ENCODE measurements at regions not wholly inside any gene's neighbourhood (a gene's known extent, or its start where the extent isn't known, plus 50 kb on each side); places are given as distances from the start of the nearest gene placed in this dataset.

- in situ Hi-C loops (cut with HindIII; ENCODE audit: low sequenced_read_pairs): no loop called here
These were observed 92.2 kb downstream of the UNC5CL start for GRCh38 chr6:40946738-40947301.

- in situ Hi-C loops (cut with HindIII; ENCODE audit: low sequenced_read_pairs): no loop called here
These were observed 101.5 kb downstream of the UNC5CL start for GRCh38 chr6:40937491-40937890.

DNA sequence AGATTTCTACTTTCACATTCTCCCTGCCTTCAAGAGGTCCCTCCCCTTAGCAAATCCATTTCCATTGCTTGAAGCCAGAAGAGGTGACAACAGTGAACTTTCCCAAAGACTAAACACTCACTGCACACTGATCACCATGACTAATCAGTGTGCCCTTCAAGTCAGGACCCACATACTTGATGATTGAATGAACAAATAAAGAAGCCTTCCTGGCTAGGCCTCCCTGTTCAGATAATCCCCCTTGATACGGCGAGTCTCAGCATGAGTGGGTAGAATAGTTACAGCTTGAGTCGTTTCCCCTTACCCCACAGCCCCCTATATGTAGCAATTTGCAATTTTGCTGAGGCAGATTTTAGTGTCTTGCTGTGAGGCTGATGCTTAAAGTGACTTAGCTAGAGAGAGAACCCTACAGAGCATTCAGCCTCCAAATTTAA lies 102.2 kb downstream of the UNC5CL start:
- in situ Hi-C loops (cut with HindIII; ENCODE audit: low sequenced_read_pairs): no loop called here

DNA sequence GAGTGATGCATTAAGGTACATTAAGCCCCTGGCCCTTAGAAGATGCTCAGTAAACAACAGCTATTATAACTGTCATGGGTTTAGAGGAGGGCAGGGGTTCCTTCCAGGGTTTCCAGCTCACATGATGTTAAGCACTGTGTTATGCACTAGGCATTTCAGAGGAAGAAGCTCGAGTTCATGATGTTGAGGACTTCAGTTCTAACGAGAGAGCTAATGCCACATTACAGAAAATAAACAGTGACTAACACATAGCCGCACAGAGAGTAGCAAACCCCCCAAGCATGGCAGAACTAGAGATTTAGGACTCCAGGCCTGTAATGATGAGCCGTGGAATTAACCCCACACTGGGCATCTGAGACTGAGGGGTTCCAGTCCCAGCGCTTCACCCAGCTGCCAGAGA lies 105.2 kb downstream of the UNC5CL start:
- in situ Hi-C loops (cut with HindIII; ENCODE audit: low sequenced_read_pairs): no loop called here

DNA sequence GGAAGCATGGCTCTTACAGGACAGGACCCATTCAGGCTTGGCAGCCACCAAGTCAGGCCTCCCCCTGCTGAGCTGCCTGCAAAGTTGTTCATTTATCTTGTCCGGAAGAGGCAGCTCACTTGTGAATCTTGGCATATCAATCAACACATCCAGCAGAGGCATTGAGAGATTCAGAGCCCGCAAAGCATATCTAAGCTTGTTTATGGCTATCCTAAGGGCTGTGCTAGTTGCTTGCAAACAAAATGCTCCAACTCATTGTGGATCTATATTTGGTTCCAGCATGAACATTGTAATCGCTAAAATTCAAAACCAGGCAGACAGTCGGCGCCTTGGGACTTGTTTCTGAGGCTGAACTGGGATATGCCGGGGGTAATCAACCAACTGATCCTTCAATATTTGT lies 106.1 kb downstream of the UNC5CL start:
- in situ Hi-C loops (cut with HindIII; ENCODE audit: low sequenced_read_pairs): no loop called here

GRCh38 chr6:40932366-40932765 lies 106.7 kb downstream of the UNC5CL start:
- in situ Hi-C loops (cut with HindIII; ENCODE audit: low sequenced_read_pairs): no loop called here

GRCh38 chr6:40931931-40932330 lies 107.1 kb downstream of the UNC5CL start:
- in situ Hi-C loops (cut with HindIII; ENCODE audit: low sequenced_read_pairs): no loop called here

DNA sequence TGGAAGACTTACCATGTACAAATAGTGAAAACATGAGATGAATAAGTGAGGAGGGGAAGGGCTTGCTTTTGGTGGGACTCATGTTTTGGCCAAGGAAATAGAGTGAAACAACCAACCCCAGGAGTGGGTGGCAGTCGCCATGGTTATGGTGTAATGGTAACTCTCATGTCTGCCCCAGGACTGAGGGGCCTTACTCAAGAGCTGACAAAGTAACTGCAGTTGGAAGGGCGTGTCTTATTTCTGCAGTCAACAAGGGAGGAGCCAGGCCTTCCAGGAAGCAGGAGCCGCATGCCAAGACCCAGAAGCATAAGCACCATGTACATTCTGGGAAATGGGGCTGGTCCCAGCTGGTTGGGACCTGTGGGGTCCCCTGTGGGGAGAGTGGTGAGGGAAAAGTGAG lies 108.5 kb downstream of the UNC5CL start:
- in situ Hi-C loops (cut with HindIII; ENCODE audit: low sequenced_read_pairs): no loop called here

GRCh38 chr6:40930045-40930444 lies 109.0 kb downstream of the UNC5CL start:
- in situ Hi-C loops (cut with HindIII; ENCODE audit: low sequenced_read_pairs): no loop called here

GRCh38 chr6:40929176-40929575 lies 109.8 kb downstream of the UNC5CL start:
- in situ Hi-C loops (cut with HindIII; ENCODE audit: low sequenced_read_pairs): no loop called here

DNA sequence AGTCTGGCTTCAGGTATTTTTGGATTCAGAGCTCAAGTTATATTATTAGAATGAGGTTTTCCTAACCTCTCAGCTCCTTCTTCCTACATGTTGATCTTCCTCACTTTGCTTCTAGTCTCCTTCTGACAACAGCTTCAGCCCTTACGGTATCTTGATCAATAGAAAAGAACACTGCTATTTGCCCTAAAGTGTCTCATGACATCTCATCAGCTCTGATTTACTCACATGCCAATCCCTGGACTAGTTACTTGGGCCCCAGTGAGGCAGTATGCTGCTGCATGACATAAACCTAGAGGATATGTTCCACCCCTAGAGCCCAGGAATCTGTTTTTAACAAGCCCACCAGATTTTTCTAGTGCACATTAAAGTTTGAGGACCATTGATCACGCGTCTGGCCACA lies 110.3 kb downstream of the UNC5CL start:
- in situ Hi-C loops (cut with HindIII; ENCODE audit: low sequenced_read_pairs): no loop called here

DNA sequence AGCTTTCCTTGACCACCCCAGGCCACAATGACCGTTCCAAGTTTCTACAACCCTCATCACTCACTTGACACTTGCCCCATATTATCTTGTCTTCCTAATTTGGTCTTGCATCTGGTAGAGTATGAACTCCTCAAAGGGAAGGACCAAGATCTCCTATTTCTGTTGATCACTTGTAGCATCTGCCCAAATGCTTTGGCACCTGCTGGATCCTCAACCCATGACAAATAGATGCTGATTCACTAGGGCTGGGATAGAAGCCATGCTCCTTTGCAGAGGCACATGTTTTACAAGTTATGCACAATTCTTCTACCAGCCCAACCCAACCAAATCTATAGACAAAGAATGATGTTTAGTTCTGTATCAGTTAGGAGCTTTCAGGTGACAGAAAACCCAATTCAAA lies 110.7 kb downstream of the UNC5CL start:
- in situ Hi-C loops (cut with HindIII; ENCODE audit: low sequenced_read_pairs): no loop called here

DNA sequence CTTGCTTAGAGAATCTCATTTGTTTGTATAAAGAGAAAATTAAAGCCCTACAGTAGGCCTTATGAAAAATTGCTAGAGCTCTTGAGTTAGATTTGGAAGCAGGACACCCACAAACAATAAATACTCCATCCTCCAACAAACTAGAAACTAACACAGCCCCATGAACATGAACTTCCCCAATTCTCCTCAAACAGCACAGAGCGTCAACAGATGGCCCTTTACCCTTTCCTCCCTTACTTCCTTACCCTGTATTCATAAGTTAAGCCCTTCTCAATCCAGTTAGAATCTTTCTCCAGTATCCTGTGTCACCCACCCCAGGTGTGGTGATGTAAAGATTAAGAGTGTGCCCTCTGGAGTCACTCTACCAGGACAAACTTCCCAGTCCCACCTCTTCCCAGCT lies 113.7 kb downstream of the UNC5CL start:
- in situ Hi-C loops (cut with HindIII; ENCODE audit: low sequenced_read_pairs): no loop called here

- in situ Hi-C loops (cut with HindIII; ENCODE audit: low sequenced_read_pairs): no loop called here
These were observed 114.2 kb downstream of the UNC5CL start for GRCh38 chr6:40924839-40925238.

GRCh38 chr6:40923880-40924279 lies 115.1 kb downstream of the UNC5CL start:
- in situ Hi-C loops (cut with HindIII; ENCODE audit: low sequenced_read_pairs): no loop called here

DNA sequence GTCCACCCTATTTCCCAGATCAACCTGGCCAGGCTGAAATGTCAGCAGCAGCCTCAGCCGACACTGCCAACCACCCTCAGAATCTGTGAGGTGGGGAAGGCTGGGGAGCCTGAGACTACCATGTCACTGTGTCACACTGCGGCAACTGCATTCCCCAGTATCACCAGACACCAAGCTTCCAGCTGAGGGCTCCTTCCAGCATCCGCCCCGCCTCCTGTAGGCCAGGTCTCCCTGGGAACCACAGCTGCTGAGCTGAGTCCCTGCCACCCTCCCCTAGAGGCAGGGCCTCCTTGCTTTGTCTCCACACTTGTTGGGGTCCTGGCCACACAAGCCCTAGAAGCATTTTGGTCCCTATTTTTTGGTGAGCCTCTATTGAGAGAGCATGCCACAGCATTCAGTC lies 115.7 kb downstream of the UNC5CL start:
- in situ Hi-C loops (cut with HindIII; ENCODE audit: low sequenced_read_pairs): no loop called here

GRCh38 chr6:40922281-40922680 lies 116.7 kb downstream of the UNC5CL start:
- in situ Hi-C loops (cut with HindIII; ENCODE audit: low sequenced_read_pairs): no loop called here

DNA sequence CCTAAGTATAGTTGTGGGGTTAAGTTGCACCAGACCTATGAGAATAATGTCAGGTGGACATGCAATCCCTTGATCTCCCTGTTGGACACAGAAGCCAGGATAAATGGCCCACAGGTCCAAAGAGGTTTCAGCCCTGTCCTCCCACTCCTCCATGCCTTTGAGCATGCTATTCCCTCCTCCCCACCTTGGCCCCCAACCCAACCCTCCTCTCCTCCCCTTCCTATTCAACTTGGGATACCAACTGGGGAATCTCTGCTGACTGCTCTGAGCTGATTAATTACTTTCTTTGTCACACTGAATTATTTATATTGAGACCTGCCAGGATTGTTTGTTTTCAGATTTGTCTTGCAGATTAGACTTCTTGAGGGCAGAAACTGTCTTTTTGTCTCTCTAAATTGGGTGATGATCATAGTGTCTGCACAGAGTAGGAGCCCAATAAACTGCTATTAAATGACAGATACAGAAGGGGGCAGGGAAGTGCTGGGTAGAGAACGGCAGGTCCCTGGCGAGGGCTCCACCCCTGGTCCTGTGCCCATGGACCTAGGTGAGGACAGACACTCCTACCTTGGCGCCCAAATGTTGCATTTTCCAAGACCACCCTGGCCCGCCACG lies 120.9 kb downstream of the UNC5CL start:
- in situ Hi-C loops (cut with HindIII; ENCODE audit: low sequenced_read_pairs): no loop called here

DNA sequence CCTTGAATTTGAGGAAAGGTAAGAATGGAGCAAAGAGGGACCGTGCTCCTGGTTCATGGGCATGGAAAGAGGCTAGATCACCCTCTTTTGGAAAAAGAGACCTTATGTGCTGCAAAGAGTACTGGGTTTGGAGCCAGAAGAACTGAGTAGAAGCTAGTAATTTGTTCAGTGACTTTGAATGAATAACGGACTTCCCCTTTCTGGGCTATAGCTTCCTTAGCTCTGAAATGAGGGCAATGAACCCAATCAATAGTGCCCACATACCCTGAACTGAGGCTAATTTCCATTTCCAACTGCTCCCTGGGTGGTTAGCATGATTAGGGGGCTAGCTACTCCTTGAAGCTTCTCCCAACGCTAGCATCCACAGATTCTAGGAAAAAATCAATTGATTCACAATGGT lies 121.4 kb downstream of the UNC5CL start:
- in situ Hi-C loops (cut with HindIII; ENCODE audit: low sequenced_read_pairs): no loop called here

GRCh38 chr6:40916845-40917244 lies 122.2 kb downstream of the UNC5CL start:
- in situ Hi-C loops (cut with HindIII; ENCODE audit: low sequenced_read_pairs): no loop called here

DNA sequence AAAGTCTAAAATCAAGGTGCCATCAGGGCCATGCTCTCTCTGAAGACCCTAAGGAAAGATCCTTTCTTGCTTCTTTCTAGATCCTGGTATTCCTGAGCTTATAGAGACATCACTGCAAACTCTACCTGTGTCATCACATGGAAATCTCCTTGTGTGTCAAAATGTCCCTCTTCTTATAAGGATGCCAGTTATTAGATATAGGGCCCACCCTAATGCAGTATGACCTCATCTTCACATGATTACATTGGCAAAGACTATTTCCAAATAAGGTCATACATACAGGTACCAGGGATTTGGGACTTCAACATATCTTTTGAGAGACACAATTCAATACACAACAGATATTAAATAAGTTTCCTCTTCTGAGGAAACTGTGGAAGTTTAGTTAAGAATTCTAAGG lies 123.9 kb downstream of the UNC5CL start:
- in situ Hi-C loops (cut with HindIII; ENCODE audit: low sequenced_read_pairs): no loop called here

GRCh38 chr6:40914005-40914404 lies 125.0 kb downstream of the UNC5CL start:
- in situ Hi-C loops (cut with HindIII; ENCODE audit: low sequenced_read_pairs): no loop called here
